Activated CD4-positive, alpha-beta T cell treated with anti-CD3 and anti-CD28 coated beads, Interleukin-2, amount 10 ng/mL, durations not matched to agents 7 days and 5 days (primary cell): ENCODE measurements at regions not wholly inside any gene's neighbourhood (a gene's known extent, or its start where the extent isn't known, plus 50 kb on each side); places are given as distances from the start of the nearest gene placed in this dataset.
"Not testable (repeated sequence)": the region's sequence is repeated elsewhere in the genome, so short reads cannot be mapped to it uniquely, and the experiment has no call there.

Experiments
- CTCF ChIA-PET: fragments of 350-600 bp; sonication (Branson Sonifier 250); formaldehyde crosslinking; loops from one replicate; lab custom pipeline; 2021; ENCODE audit warnings: antibody characterized with exemption; lab: Charles Lee
- POLR2A ChIA-PET: fragments of 350-600 bp; sonication (Branson Sonifier 250); formaldehyde crosslinking; loops from one replicate; lab custom pipeline; 2021; ENCODE audit warnings: antibody characterized with exemption; lab: Charles Lee
- DNase-seq: peaks from one replicate; pipeline ENCODE4 v3.0.0-alpha.2; 2020
- H3K27ac Mint-ChIP-seq: one replicate; pipeline ENCODE4 v1.8.0; 2021; ENCODE audit warnings: mild to moderate bottlenecking, moderate library complexity, mixed read lengths
- H3K27me3 Mint-ChIP-seq: one replicate; pipeline ENCODE4 v1.8.0; 2021; ENCODE audit warnings: mixed read lengths
- H3K36me3 Mint-ChIP-seq: one replicate; pipeline ENCODE4 v1.8.0; 2021; ENCODE audit warnings: low read depth, mixed read lengths
- H3K4me1 Mint-ChIP-seq: one replicate; pipeline ENCODE4 v1.8.0; 2021; ENCODE audit warnings: mixed read lengths
- H3K4me3 Mint-ChIP-seq: one replicate; pipeline ENCODE4 v1.8.0; 2021; ENCODE audit warnings: mild to moderate bottlenecking, moderate library complexity, mixed read lengths
- H3K9me3 Mint-ChIP-seq: one replicate; pipeline ENCODE4 v1.8.0; 2021; ENCODE audit warnings: mixed read lengths

- Mint-ChIP-seq H3K36me3 (no peaks in the 10 kb centered on the region), H3K27ac (no peak overlapping the region), H3K27me3 (no peaks in the 10 kb centered on the region), H3K4me3 (no peak overlapping the region), H3K4me1 (no peaks in the 10 kb centered on the region), H3K9me3 (peaks cover 4% of the 10 kb centered on the region)
- no peak for DNase-seq
- CTCF ChIA-PET, result no interaction called here
- POLR2A ChIA-PET, result no interaction called here
Observed at GRCh38 chr4:30126351-30126750, 593.8 kb upstream of the PCDH7 start.

GRCh38 chr4:30148828-30149227 lies 571.3 kb upstream of the PCDH7 start:
- POLR2A ChIA-PET, H3K4me3 Mint-ChIP-seq, H3K27me3 Mint-ChIP-seq, H3K27ac Mint-ChIP-seq, H3K4me1 Mint-ChIP-seq, CTCF ChIA-PET, H3K36me3 Mint-ChIP-seq, DNase-seq: not testable (repeated sequence)
- peaks cover 12% of the 10 kb centered on the region for H3K9me3 Mint-ChIP-seq

- H3K36me3 Mint-ChIP-seq, H3K4me3 Mint-ChIP-seq, POLR2A ChIA-PET, H3K27me3 Mint-ChIP-seq, H3K4me1 Mint-ChIP-seq, CTCF ChIA-PET, DNase-seq, H3K27ac Mint-ChIP-seq: not testable (repeated sequence)
- H3K9me3 Mint-ChIP-seq, result peaks cover 13% of the 10 kb centered on the region
Observed at GRCh38 chr4:30149539-30149938, 570.6 kb upstream of the PCDH7 start.

- no peak overlapping the region for H3K4me3 Mint-ChIP-seq
- ChIA-PET POLR2A (no interaction called here), CTCF (interaction anchor here (1.0 kb wide), 1 partner anchor 10 kb away, joined by 3 read pairs; no protein-coding TSS in a partner anchor)
- H3K27me3 Mint-ChIP-seq, result no peaks in the 10 kb centered on the region
- no peaks in the 10 kb centered on the region for H3K36me3 Mint-ChIP-seq
- H3K27ac Mint-ChIP-seq, result no peak overlapping the region
- H3K4me1 Mint-ChIP-seq, result no peaks in the 10 kb centered on the region
- peaks cover 16% of the 10 kb centered on the region for H3K9me3 Mint-ChIP-seq
- no peak for DNase-seq
Observed at GRCh38 chr4:30153427-30153826, 566.7 kb upstream of the PCDH7 start.

GRCh38 chr4:30160140-30160539 lies 560.0 kb upstream of the PCDH7 start:
- no peaks in the 10 kb centered on the region for H3K27me3 Mint-ChIP-seq
- ChIA-PET POLR2A (no interaction called here), CTCF (no interaction called here)
- no peak overlapping the region for H3K4me3 Mint-ChIP-seq
- no peaks in the 10 kb centered on the region for H3K36me3 Mint-ChIP-seq
- H3K27ac Mint-ChIP-seq, result no peak overlapping the region
- no peaks in the 10 kb centered on the region for H3K4me1 Mint-ChIP-seq
- DNase-seq, result no peak
- peaks cover 13% of the 10 kb centered on the region for H3K9me3 Mint-ChIP-seq

- Mint-ChIP-seq H3K27me3 (no peaks in the 10 kb centered on the region), H3K9me3 (no peaks in the 10 kb centered on the region), H3K4me3 (no peak overlapping the region), H3K4me1 (no peaks in the 10 kb centered on the region), H3K36me3 (no peaks in the 10 kb centered on the region), H3K27ac (no peak overlapping the region)
- DNase-seq, result no peak
- ChIA-PET CTCF (no interaction called here), POLR2A (no interaction called here)
Observed at GRCh38 chr4:30172416-30172815, 547.8 kb upstream of the PCDH7 start.

GRCh38 chr4:30181512-30181911 lies 538.7 kb upstream of the PCDH7 start:
- H3K4me1 Mint-ChIP-seq, result no peaks in the 10 kb centered on the region
- no peaks in the 10 kb centered on the region for H3K36me3 Mint-ChIP-seq
- H3K4me3 Mint-ChIP-seq, result no peak overlapping the region
- no peak overlapping the region for H3K27ac Mint-ChIP-seq
- ChIA-PET CTCF (no interaction called here), POLR2A (no interaction called here)
- H3K9me3 Mint-ChIP-seq, result peaks cover 4% of the 10 kb centered on the region
- no peaks in the 10 kb centered on the region for H3K27me3 Mint-ChIP-seq
- DNase-seq, result no peak

GRCh38 chr4:30181918-30182317 lies 538.3 kb upstream of the PCDH7 start:
- no peak for DNase-seq
- no peak overlapping the region for H3K4me3 Mint-ChIP-seq
- no peak overlapping the region for H3K27ac Mint-ChIP-seq
- H3K36me3 Mint-ChIP-seq, result no peaks in the 10 kb centered on the region
- ChIA-PET POLR2A (no interaction called here), CTCF (no interaction called here)
- H3K4me1 Mint-ChIP-seq, result no peaks in the 10 kb centered on the region
- peaks cover 4% of the 10 kb centered on the region for H3K9me3 Mint-ChIP-seq
- H3K27me3 Mint-ChIP-seq, result no peaks in the 10 kb centered on the region

GRCh38 chr4:30182786-30183185 lies 537.4 kb upstream of the PCDH7 start:
- Mint-ChIP-seq H3K4me1 (no peaks in the 10 kb centered on the region), H3K27ac (no peak overlapping the region), H3K9me3 (peaks cover 2% of the 10 kb centered on the region), H3K36me3 (no peaks in the 10 kb centered on the region), H3K4me3 (no peak overlapping the region), H3K27me3 (no peaks in the 10 kb centered on the region)
- no peak for DNase-seq
- ChIA-PET CTCF (no interaction called here), POLR2A (no interaction called here)

- ChIA-PET POLR2A (no interaction called here), CTCF (no interaction called here)
- Mint-ChIP-seq H3K4me1 (no peaks in the 10 kb centered on the region), H3K36me3 (no peaks in the 10 kb centered on the region), H3K4me3 (no peak overlapping the region), H3K9me3 (peaks cover 2% of the 10 kb centered on the region), H3K27ac (no peak overlapping the region), H3K27me3 (no peaks in the 10 kb centered on the region)
- DNase-seq, result no peak
Observed at GRCh38 chr4:30191902-30192301, 528.3 kb upstream of the PCDH7 start.

GRCh38 chr4:30207389-30207788 lies 512.8 kb upstream of the PCDH7 start:
- Mint-ChIP-seq H3K9me3 (peaks cover 17% of the 10 kb centered on the region), H3K36me3 (no peaks in the 10 kb centered on the region), H3K4me1 (no peaks in the 10 kb centered on the region), H3K4me3 (no peak overlapping the region), H3K27me3 (no peaks in the 10 kb centered on the region), H3K27ac (no peak overlapping the region)
- no peak for DNase-seq
- ChIA-PET CTCF (no interaction called here), POLR2A (no interaction called here)

- Mint-ChIP-seq H3K36me3 (no peaks in the 10 kb centered on the region), H3K4me3 (no peak overlapping the region), H3K27ac (no peak overlapping the region), H3K9me3 (peaks cover 16% of the 10 kb centered on the region), H3K4me1 (no peaks in the 10 kb centered on the region), H3K27me3 (no peaks in the 10 kb centered on the region)
- DNase-seq, result no peak
- CTCF ChIA-PET, result no interaction called here
- POLR2A ChIA-PET, result no interaction called here
Observed at GRCh38 chr4:30208731-30209435, 511.3 kb upstream of the PCDH7 start.

GRCh38 chr4:30215973-30216372 lies 504.2 kb upstream of the PCDH7 start:
- CTCF ChIA-PET, H3K27me3 Mint-ChIP-seq, H3K4me1 Mint-ChIP-seq, DNase-seq, H3K4me3 Mint-ChIP-seq, H3K27ac Mint-ChIP-seq, H3K36me3 Mint-ChIP-seq, POLR2A ChIA-PET: not testable (repeated sequence)
- peaks cover 22% of the 10 kb centered on the region for H3K9me3 Mint-ChIP-seq

GRCh38 chr4:30245140-30245539 lies 475.0 kb upstream of the PCDH7 start:
- ChIA-PET POLR2A (no interaction called here), CTCF (no interaction called here)
- DNase-seq, result no peak
- Mint-ChIP-seq H3K4me3 (no peak overlapping the region), H3K27ac (no peak overlapping the region), H3K9me3 (peaks cover 31% of the 10 kb centered on the region), H3K4me1 (no peaks in the 10 kb centered on the region), H3K36me3 (no peaks in the 10 kb centered on the region), H3K27me3 (no peaks in the 10 kb centered on the region)
